GM18907 (cell line): ENCODE measurements at regions not wholly inside any gene's neighbourhood (a gene's known extent, or its start where the extent isn't known, plus 50 kb on each side); places are given as distances from the start of the nearest gene placed in this dataset.
"Not testable (repeated sequence)": the region's sequence is repeated elsewhere in the genome, so short reads cannot be mapped to it uniquely, and the experiment has no call there.

ENCODE experiments used
- ATAC-seq: cut with Tn5 transposase; IDR thresholded peaks from one replicate; pipeline ENCODE4 v1.9.1; 2021; ENCODE audit warnings: mild to moderate bottlenecking, moderate library complexity; ENCODE audit not compliant: unreplicated experiment

DNA sequence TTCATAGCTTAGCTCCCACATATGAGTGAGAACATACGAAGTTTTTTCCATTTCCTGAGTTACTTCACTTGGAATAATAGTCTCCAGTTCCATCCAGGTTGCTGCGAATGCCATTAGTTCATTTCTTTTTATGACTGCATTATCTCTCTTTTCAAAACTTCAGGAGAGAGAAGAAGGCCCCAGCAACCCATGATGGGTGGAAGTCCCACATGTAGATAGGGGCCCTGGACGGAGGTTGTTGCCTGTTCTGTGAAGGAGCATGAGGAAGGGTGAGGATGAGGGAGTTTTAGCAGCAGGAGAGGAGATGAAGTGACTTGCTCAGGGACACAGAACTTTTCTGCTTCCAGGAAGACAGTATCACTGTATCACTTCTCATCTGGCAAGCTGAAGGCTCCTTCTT is 102.2 kb upstream of the KLF4 start:
- ATAC-seq = no peak

GRCh38 chr9:107588393-107588792 is 98.8 kb upstream of the KLF4 start:
- ATAC-seq = no peak

DNA sequence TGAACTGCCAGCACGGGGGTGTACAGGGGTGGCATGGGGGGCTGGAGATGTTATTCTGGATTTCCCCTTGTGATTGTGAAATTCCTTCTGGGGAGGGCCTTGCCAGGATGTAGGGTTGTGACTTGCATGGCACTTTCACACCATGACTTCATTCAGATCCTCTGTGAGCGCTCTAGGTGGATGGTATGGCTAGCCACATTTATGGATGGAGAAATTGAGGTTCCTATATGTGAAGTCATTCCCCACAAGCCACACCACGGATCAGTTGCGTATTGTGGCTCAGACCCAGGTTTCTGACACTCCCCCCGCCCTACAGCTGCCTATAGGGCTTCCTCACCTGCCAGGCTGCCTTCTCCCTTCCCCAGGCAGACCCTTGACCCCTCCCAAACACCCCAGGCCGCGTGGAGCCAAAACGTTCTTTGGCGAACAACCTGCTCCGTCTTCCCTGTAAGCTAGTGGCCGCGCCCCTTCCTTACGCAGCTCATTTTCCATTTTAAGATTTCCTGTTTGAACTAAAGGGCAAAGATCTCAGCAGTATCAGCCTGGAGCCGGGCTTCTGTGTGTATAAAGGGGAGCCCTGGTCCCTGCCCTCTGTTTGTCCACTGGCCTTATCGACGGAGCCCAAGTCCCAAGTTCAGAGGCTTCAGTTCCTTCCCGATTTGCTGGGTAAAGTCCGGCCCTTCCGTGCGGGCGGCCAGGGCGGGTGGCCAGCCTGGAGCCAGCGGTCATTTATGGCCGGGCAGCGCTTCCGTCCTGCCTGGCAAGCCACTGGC is 97.8 kb upstream of the KLF4 start:
- no peak for ATAC-seq

DNA sequence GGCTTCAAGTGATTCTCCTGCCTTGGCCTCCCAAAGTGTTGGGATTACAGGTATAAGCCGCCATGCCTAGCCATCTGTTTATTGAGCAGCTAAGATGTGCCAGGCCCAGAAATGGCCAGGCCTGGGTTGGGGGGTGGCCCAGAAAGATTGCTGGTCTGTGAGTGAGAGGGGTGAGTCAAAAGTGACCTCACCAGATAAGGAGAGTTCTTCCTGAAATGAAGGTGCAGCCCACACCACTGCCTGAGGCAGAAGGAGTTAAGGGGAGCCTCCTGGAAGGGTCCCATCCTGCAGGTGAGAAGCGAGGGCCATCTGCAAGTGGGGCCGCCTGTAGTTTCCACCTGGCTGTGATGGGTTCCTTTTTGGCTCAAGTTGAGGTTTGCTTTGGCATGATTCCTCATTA is 96.9 kb upstream of the KLF4 start:
- no peak for ATAC-seq

GRCh38 chr9:107585465-107585864 is 95.9 kb upstream of the KLF4 start:
- no peak for ATAC-seq

- no peak for ATAC-seq
Observed at GRCh38 chr9:107584944-107585343, 95.4 kb upstream of the KLF4 start.

GRCh38 chr9:107584186-107584585 is 94.6 kb upstream of the KLF4 start:
- ATAC-seq = no peak

DNA sequence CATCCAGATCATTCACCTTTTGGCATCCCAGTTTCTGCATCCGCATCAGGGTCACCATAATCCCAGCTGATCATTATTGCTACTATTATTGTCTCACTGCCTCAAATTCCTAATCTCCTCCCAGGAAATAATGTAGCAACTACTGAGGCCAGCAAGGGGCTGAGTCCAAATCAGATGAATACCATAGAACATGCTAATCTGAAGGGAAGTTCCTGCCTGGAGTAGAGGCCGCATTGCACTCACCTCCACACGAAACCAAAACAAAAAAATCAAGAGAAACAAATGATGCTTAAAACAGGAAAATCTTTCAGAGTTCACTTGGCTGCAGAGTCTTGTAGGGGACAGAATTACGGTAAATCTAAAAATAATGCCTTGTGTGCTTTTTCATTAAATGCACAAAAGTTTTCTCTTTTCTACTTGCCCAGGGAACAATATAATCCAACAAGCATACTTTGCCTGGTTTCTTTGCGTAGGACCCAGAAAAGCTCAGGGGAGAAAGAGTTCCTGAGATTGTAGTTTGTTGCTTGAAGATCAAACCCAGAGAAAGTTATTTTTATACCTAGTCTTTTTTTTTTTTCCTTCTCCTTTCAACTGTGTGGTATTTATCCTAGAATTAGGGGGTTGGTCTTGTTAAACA is 87.7 kb upstream of the KLF4 start:
- ATAC-seq = no peak

DNA sequence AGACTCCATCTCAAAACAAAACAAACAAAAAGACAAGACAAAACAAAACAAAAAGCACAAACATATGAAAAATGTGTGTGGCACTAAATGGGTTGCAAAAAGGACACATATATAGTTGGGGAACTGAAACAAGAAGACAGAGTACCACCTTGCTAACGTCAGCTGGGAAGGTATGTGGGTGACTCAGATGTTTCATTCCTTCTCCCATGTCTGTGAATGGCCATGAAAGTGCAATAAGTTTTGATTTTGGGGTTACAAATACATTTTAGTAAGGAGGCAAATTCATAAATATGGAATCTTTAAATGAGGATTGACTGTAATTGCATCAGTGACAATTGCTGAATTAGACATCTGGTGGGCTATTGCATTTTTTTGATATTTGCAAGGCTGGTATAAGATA is 81.6 kb upstream of the KLF4 start:
- ATAC-seq = no peak

DNA sequence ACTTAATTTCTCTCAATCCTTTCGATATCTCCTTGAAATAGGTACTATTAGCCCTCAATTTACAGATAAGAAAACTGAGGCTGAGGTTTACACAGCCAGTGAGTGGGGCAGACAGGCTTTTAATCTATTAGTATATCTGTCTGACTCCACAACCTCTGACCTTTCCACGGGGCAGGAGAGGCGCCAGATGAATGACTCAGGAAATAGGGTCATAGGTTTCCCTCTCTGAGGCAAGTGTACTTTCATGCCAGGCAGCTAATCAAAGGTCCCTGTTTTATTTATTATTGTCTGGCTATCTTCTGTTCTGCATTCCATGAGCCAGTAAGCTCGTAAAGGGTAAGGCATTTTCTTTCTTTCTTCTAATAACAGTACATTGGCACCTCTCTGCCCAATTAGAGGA is 79.6 kb upstream of the KLF4 start:
- ATAC-seq = no peak

DNA sequence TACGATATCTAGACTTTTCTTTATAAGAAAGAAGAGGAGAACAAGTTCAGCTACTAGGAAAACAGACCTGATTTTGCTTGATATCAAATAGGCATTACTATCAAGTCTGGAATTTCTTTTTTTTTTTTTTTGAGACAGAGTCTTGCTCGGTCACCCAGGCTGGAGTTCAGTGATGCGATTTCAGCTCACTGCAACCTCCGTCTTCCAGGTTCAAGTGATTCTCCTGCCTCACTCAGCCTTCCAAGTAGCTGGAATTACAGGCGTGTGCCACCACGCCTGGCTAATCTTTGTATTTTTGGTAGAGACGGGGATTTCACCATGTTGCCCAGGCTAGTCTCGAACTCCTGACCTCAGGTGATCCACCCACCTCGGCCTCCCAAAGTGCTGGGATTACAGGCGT is 78.8 kb upstream of the KLF4 start:
- ATAC-seq = not testable (repeated sequence)

DNA sequence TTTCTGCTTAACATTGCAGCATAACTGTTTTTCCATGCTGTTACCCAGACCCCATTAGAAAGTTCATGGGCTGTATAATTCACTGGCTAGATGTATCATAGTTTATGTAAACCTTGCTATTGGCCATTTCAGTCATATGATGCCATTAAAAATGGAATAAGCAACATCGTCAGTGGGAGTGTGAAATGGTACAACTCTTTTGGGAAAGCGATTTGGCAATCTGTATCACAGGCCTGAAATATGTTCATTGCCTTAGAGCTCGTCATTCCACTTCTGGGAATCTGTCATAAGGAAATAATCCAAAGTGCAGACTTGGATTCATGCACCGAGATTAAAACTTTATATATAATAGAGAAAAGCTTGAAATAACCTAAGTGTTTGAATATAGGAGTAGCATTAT is 77.9 kb upstream of the KLF4 start:
- ATAC-seq = no peak

GRCh38 chr9:107566611-107567061 is 77.1 kb upstream of the KLF4 start:
- no peak for ATAC-seq

GRCh38 chr9:107562798-107563197 is 73.2 kb upstream of the KLF4 start:
- ATAC-seq = no peak

DNA sequence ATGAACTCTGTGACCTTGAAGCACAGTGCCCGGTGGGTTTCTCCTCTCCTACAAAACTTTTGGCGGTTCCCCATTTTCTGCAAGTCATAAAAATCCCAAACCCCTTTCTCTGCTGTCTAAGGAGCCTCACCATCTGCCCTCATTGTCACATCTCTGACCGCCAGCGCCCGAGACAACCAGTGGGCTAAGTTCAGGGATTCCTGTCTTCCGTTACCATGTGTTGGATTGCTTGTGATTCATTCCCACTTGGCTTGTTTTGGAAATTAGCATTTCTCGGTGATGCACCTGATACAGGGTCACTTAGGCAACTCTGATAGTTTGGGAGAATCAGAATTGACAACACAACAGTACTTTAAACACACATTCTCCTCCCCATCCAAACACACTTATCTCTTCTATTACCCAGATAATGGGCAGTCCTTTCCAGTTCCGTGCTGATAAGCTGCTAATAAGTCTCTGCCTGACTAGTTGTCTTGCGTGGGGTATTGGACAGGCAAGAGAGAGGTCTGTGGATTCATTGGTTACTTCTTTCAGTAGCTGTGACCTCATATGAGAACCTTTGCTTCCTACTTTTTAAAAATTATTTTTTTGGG is 70.0 kb upstream of the KLF4 start:
- no peak for ATAC-seq

GRCh38 chr9:107557236-107557990 is 67.8 kb upstream of the KLF4 start:
- no peak for ATAC-seq

DNA sequence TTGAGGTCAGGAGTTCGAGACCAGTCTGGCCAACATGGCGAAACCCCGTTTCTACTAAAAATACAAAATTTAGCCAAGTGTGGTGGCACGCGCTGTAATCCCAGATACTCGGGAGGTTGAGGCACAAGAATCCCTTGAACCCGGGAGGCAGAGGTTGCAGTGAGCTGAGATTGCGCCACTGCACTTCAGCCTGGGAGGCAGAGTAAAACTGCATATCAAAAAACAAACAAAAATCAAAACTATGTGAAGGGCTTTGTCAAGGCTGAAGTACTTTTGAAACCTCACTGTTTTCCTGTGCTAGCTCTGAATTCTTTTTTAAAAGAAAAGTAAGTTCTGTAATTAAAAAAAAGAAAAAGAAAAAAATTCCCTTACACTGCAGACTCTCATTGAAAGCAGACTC is 65.1 kb upstream of the KLF4 start:
- no peak for ATAC-seq

GRCh38 chr9:107548298-107549142 is 59.0 kb upstream of the KLF4 start:
- ATAC-seq = no peak

DNA sequence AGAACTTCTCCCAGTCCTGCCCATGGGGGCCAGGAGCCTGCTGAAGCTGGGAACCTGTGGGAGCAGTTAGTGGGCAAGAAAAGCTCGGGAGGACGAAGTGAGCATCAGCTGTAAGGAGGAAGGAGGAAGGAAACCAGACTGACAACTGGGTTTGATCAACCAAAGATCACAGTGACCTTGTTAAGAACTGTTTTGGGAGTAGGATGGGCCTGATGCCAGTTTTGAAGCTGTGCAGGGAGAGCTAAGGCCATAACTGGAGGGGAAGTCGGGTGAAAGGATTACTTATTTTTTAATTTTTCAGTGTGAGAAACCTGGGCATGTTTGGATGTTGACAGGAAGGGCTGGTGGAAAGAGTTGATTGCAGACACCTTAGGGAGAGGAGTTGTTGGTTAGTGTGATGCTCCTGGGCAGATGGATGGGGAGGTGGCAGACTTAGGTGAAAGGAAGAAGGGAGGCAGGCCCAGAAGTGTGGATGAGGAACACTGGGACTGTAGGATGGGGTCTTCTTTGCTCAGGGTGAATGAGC is 58.3 kb upstream of the KLF4 start:
- ATAC-seq = no peak

GRCh38 chr9:107547303-107547702 is 57.7 kb upstream of the KLF4 start:
- no peak for ATAC-seq
